SK-N-SH treated with all-trans-retinoic acid at 6 μM for 48 hours (cell line): ENCODE measurements at regions not wholly inside any gene's neighbourhood (a gene's known extent, or its start where the extent isn't known, plus 50 kb on each side); places are given as distances from the start of the nearest gene placed in this dataset.

Experiments used
- CSDC2 ChIP-seq: fragments of 250-450 bp; sonication (Bioruptor Pico); IDR thresholded peaks from 2 replicates; pipeline ENCODE4 v1.5.0; 2020; ENCODE audit warnings: mild to moderate bottlenecking, moderate library complexity
- GLIS3 ChIP-seq: fragments of 250-450 bp; sonication (Bioruptor Pico); IDR thresholded peaks from 2 replicates; pipeline ENCODE4 v1.5.0; 2020; ENCODE audit warnings: mild to moderate bottlenecking, moderate library complexity
- PPARA ChIP-seq: fragments of 250-450 bp; sonication (Bioruptor Pico); IDR thresholded peaks from 2 replicates; pipeline ENCODE4 v1.5.0; 2020; ENCODE audit warnings: mild to moderate bottlenecking, borderline replicate concordance
- TCF4 ChIP-seq: fragments of 250-450 bp; sonication (Bioruptor Pico); IDR thresholded peaks from 2 replicates; pipeline ENCODE4 v1.8.0; 2021; ENCODE audit warnings: mild to moderate bottlenecking, moderate library complexity, borderline replicate concordance
- TOX ChIP-seq: fragments of 250-450 bp; sonication (Bioruptor Pico); IDR thresholded peaks from 2 replicates; pipeline ENCODE4 v1.8.0; 2021; ENCODE audit warnings: mild to moderate bottlenecking, moderate library complexity, borderline replicate concordance
- ZFP30 ChIP-seq: fragments of 450-650 bp; formaldehyde crosslinking; IDR thresholded peaks from 2 replicates; pipeline ENCODE4 v1.5.0; 2022; ENCODE audit warnings: mild to moderate bottlenecking, moderate library complexity
- ZNF70 ChIP-seq: fragments of 450-650 bp; formaldehyde crosslinking; IDR thresholded peaks from 2 replicates; pipeline ENCODE4 v1.5.0; 2020; ENCODE audit warnings: mild to moderate bottlenecking, moderate library complexity
- TF ChIP-seq, protein P1 (sequence below): fragments of 250-450 bp; sonication (Bioruptor Pico); IDR thresholded peaks from 2 replicates; pipeline ENCODE4 v1.8.0; 2020; ENCODE audit warnings: mild to moderate bottlenecking, moderate library complexity, borderline replicate concordance
- TF ChIP-seq, protein P2 (sequence below): fragments of 250-450 bp; sonication (Bioruptor Pico); IDR thresholded peaks from 2 replicates; pipeline ENCODE4 v1.5.1; 2020; ENCODE audit warnings: low read depth, mild to moderate bottlenecking, moderate library complexity

DNA sequence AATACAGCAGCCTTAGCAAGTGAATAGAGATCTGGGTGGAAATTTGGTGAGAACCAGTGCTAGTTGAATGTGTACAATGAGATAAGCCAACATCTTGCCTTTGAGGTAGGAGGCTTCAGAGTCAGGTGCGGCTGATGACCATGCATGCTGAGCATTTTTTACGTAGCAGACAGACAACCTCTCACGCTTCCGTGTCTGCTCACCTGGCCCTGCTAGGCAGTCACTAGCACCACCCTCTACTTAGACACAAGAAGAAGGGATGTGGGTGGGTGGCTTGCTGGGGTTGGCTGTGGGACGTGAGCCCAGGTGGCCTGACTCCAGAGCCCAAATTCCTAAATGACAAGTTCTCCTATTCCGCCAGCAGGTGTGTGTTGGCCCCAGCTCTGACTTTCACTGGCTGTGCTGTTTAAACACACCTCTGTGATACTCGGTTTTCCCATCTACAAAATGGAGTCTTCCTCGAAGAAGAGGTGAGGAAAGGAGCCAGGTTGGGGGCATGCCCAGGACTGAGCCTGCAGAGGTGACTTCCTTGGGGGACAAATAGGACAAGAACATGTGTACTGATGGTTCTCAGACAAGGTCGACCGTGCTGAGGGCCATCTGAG, 57.8 kb upstream of the BCL11B start:
- TF ChIP-seq ZFP30 (CRISPR knock-in tag) (no peak), PPARA (no peak), ZNF70 (CRISPR knock-in tag) (no peak), CSDC2 (CRISPR knock-in tag) (no peak), GLIS3 (CRISPR knock-in tag) (no peak), TOX (CRISPR knock-in tag) (no peak), TCF4 (no peak)
- TF ChIP-seq, protein P1, sequence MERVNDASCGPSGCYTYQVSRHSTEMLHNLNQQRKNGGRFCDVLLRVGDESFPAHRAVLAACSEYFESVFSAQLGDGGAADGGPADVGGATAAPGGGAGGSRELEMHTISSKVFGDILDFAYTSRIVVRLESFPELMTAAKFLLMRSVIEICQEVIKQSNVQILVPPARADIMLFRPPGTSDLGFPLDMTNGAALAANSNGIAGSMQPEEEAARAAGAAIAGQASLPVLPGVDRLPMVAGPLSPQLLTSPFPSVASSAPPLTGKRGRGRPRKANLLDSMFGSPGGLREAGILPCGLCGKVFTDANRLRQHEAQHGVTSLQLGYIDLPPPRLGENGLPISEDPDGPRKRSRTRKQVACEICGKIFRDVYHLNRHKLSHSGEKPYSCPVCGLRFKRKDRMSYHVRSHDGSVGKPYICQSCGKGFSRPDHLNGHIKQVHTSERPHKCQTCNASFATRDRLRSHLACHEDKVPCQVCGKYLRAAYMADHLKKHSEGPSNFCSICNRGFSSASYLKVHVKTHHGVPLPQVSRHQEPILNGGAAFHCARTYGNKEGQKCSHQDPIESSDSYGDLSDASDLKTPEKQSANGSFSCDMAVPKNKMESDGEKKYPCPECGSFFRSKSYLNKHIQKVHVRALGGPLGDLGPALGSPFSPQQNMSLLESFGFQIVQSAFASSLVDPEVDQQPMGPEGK (CRISPR knock-in tag) = no peak
- TF ChIP-seq, protein P2, sequence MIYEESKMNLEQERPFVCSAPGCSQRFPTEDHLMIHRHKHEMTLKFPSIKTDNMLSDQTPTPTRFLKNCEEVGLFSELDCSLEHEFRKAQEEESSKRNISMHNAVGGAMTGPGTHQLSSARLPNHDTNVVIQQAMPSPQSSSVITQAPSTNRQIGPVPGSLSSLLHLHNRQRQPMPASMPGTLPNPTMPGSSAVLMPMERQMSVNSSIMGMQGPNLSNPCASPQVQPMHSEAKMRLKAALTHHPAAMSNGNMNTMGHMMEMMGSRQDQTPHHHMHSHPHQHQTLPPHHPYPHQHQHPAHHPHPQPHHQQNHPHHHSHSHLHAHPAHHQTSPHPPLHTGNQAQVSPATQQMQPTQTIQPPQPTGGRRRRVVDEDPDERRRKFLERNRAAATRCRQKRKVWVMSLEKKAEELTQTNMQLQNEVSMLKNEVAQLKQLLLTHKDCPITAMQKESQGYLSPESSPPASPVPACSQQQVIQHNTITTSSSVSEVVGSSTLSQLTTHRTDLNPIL (CRISPR knock-in tag) = no peak
